Left lung (tissue), 4 donors: ENCODE measurements at regions not wholly inside any gene's neighbourhood (a gene's known extent, or its start where the extent isn't known, plus 50 kb on each side); places are given as distances from the start of the nearest gene placed in this dataset.

Experiments used
- ATAC-seq: fragments of 200-7000 bp; cut with Tn5 transposase; one replicate; pipeline ENCODE4 v1.9.1; 2020; ENCODE audit warnings: moderate library complexity
- DNase-seq, 4 donors: peaks; one replicate each; pipeline ENCODE4 v3.0.0-alpha.2; 2013 to 2020
- H3K27ac ChIP-seq, 2 donors: fragments of 200-600 bp; sonication (generic) in 1 of 2; one replicate each; pipeline versions ENCODE4 v1.5.0 to v1.8.0; 2020 to 2021
- H3K27me3 ChIP-seq, 2 donors: fragments of 200-600 bp; sonication (generic) in 1 of 2; one replicate each; pipeline versions ENCODE4 v1.5.0 to v1.8.0; 2020 to 2021
- H3K36me3 ChIP-seq, 2 donors: fragments of 200-600 bp; sonication (generic) in 1 of 2; one replicate each; pipeline versions ENCODE4 v1.5.0 to v1.8.0; 2020 to 2021
- H3K4me1 ChIP-seq, 2 donors: fragments of 200-600 bp; one replicate each; pipeline ENCODE4 v1.8.0; 2021
- H3K4me3 ChIP-seq, 2 donors: fragments of 200-600 bp; sonication (generic) in 1 of 2; one replicate each; pipeline versions ENCODE4 v1.5.0 to v1.8.0; 2020 to 2021; ENCODE audit warnings: mild to moderate bottlenecking in 1 of 2
- H3K9me3 ChIP-seq, 2 donors: fragments of 200-600 bp; sonication (generic) in 1 of 2; one replicate each; pipeline versions ENCODE4 v1.5.0 to v1.8.0; 2020 to 2021
- CTCF ChIP-seq, 2 donors: fragments of 200-600 bp; sonication (generic) in 1 of 2; IDR thresholded peaks; one replicate each; pipeline versions ENCODE4 v1.5.0 to v1.8.0; 2021; ENCODE audit warnings: antibody characterized with exemption in 2 of 2
- intact Hi-C, 2 donors: fragments of 100-400 bp; cut with DNase I; formaldehyde crosslinking; loops; one replicate each; pipeline versions ENCODE4 v1.11.2 to v1.14.2; 2022
- donor health status: DM: no; HTN: yes; CAD: no.
- donor health status: DM: no; HTN: no; CAD: no.

DNA sequence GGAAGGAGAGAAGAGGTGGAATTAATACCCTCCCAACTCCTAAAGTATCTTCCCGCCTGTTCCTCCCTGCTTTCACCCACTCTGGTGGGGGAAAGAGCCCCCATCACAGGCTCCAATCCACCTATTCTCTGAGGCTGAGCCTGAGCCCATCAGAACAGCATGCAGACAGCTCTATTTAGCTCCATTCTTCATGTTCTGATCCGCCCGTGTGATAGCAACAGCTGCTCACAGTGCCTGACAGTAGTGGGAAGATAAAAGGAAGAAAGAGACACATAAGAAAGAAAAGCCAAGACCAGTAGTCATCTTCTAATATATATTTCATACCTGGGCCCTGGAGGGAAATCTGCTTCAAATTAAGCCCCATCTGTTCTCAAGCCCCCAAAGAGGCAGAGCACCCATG lies 80.3 kb upstream of the AKIP1 start:
- no peak for TF ChIP-seq CTCF (IDR thresholded peaks at IDR 0.05)
- ATAC-seq: no peak
- intact Hi-C loops: no loop called here
- no peaks in the 10 kb centered on the region for H3K36me3 ChIP-seq
- H3K27ac ChIP-seq: no peak overlapping the region
- DNase-seq: no peak
- H3K27me3 ChIP-seq: no peaks in the 10 kb centered on the region
- H3K4me1 ChIP-seq: peaks cover 15 to 58% of the 10 kb centered on the region in 2 donors
- no peak overlapping the region for H3K4me3 ChIP-seq
- no peaks in the 10 kb centered on the region for H3K9me3 ChIP-seq

GRCh38 chr11:8831861-8832260 lies 79.1 kb upstream of the AKIP1 start:
- H3K36me3 ChIP-seq: no peaks in the 10 kb centered on the region
- no peaks in the 10 kb centered on the region for H3K27me3 ChIP-seq
- DNase-seq (no peak), ATAC-seq (no peak)
- no peak overlapping the region for H3K4me3 ChIP-seq
- no peak overlapping the region for H3K27ac ChIP-seq
- H3K9me3 ChIP-seq: no peaks in the 10 kb centered on the region
- TF ChIP-seq CTCF (IDR thresholded peaks at IDR 0.05): no peak
- peaks cover 15 to 49% of the 10 kb centered on the region in 2 donors for H3K4me1 ChIP-seq
- intact Hi-C loops: no loop called here

DNA sequence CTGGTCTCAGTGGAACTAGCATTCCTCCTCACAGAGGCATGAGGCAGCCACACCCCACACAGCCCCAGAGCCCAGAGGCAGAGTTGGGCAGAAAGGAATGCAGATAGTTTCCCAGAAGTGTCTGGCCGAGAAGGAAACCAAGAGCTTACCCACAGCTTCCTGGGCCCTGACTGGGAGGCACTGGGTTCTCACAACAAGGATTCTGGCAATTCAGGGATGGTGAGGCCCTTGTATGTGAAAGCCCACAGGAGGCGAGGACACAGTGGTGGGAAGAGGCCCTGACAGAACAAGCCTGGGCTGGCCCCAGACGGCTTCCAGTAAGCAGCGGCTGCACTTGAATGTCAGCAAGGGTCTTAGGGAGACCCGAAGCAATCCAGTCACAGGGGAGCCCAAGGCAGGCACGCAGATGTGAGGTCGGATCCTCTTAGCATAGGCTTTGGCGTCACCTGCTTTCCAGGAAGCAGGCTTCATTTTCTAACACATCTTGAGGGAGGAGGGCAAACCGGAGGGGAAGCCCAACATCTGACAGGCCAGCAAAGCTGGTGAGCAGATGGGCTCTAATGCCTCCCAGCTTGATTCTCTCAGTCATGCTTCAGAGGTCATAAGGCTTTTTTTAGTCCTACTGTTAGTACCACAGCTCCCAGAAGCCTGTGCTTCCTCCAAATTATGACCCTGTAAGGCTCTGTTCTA lies 78.3 kb upstream of the AKIP1 start:
- TF ChIP-seq CTCF (IDR thresholded peaks at IDR 0.05): no peak
- Histone ChIP-seq H3K4me1 (peaks cover 15 to 44% of the 10 kb centered on the region in 2 donors), H3K27ac (peak overlapping the region; percentile 63 to 70), H3K36me3 (no peaks in the 10 kb centered on the region), H3K9me3 (no peaks in the 10 kb centered on the region), H3K4me3 (no peak overlapping the region), H3K27me3 (no peaks in the 10 kb centered on the region)
- ATAC-seq (peak; percentile 94), DNase-seq (peak in 2 of 4 donors; percentile 57 to 78)
- intact Hi-C loops: no loop called here

- no peaks in the 10 kb centered on the region for H3K36me3 ChIP-seq
- no peak for ATAC-seq
These were observed 77.2 kb upstream of the AKIP1 start for GRCh38 chr11:8833568-8834315.

More at GRCh38 chr11:8833568-8834315, 77.2 kb upstream of the AKIP1 start:
- no peak overlapping the region for H3K4me3 ChIP-seq
- peaks cover 20 to 43% of the 10 kb centered on the region in 2 donors for H3K4me1 ChIP-seq
- H3K9me3 ChIP-seq: no peaks in the 10 kb centered on the region
- no peak for TF ChIP-seq CTCF (IDR thresholded peaks at IDR 0.05)
- DNase-seq: no peak
- H3K27me3 ChIP-seq: no peaks in the 10 kb centered on the region
- intact Hi-C loops: no loop called here
- peak overlapping the region; percentile 63 to 70 for H3K27ac ChIP-seq
